ENCODE measurements at regions not wholly inside any gene's neighbourhood (a gene's known extent, or its start where the extent isn't known, plus 50 kb on each side); places are given as distances from the start of the nearest gene placed in this dataset.
"Not testable (repeated sequence)": the region's sequence is repeated elsewhere in the genome, so short reads cannot be mapped to it uniquely, and the experiment has no call there.

DNA sequence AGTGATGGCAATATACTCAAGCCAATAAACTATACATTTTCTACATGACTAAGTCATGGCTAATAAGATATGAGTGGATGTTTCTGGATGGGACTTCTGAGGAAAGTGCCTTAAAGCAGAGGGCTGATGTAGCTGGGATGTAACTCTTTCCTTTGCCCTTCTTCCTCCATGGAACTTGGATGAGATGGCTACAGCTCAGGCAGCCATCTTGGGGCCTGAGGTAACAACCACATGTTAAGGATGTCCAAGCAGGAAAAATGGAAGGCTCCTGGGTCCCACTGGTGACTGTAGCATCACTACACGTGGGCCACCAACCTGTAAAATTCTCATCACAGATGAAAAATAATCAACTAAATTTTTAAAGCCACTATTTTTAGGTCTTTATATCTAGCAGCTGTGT is 54.4 kb upstream of the GRIP1 start:
- DNase-seq: no peak

DNA sequence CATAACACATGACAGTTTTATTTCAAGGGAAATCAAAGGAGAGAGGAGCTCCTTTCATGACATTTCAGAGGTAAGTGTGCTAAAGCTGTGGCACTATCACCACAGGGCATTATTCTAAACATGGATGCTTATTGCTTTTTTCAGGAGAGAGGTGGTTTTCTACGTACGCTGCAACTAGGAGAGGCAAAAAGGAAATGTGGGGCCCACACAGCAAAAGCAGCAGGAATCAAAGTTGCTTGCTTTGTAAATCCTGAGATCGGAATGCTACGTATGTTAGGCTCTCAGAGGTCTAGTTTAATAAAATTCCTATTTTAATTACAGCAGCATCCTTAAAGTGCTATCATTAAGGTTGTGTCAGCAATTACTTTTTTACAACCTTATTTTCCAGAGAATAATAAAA is 55.0 kb upstream of the GRIP1 start:
- DNase-seq: no peak

DNA sequence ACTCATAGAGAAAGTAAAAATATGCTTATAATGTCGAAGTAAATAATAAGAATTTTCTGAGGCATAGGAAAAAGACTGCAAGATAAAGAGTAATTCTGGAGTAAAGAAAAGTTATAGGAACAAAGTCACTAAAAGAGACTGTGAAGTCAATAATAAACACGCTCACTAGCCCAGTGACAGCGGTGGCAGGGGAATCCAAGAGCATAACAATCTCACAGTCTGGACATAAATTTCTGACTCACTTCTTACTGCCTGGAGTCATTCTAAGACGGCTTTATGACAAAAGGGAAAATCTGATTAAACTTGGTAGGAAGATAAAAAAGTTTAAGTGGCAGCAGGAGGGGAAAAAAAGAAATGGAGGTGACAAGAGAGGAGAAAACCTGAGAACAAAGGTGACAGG is 56.4 kb upstream of the GRIP1 start:
- DNase-seq: no peak

DNA sequence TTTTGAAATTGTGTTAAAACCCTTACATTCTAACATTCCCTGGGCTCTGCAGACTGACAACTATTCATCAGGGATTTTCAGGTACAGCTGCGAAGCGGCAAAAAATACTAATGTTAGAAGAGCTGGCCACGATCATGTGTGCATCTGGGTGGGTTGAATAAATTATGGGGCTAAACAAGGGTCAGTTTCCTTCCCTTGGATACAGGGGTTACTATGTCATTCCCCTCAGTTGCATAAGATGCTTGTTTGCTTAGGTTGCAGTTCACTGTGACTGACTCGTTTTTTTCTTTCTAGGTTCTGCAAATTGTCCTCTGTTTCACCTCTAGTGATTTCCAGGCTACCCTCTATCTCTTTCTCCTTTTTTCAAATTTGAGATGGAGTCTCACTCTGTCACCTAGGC is 58.1 kb upstream of the GRIP1 start:
- DNase-seq: no peak

DNA sequence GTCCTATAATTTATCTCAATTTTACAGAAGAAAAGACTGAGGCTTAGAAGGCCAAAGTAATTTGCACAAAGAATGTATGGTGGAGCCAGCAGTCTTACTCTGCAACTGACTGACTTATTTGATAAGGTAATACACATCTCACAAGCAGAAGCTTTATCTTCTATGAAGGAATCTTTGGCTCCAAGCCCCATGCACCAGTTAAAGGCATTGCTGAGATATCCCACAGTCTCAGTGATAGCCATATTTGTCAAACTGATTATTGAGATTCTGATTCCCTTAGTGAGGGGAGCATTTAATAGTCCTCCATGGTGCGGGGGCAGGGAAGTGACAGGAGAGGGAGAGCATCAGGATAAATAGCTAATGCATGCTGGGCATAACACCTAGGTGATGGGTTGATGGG is 60.4 kb upstream of the GRIP1 start:
- no peak for DNase-seq

DNA sequence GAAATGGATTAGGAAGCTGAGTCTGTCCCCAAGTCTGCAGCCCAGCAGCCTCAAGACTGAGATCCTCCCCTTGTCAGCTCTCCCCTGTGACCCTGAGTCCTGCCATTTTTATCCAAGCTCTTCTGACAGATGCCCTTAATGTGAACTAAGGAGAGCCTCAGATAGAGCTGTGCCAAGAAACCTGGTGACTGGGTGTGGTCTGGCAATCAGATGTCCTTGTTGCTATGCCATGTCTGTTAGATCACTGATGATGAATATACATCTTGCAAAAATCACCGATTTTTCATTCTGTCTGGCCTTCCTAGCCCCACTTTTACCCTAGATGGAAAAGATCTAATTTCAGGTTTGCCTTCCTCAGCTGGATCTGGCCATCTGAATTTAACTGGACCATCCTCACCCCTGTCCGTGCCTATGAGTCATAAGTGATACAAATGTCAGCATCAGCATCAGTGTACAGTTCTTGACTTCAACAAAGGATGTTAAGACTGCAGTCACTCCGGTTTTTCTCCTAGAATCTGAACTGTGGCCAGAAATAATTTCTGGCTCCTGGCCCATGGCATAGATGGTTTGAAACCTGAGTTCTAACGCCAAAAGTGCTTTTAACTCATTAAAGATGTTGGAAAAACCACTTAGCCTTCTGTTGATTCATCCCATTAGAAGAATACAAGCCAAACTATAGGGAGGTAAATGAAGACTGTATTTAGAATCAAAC is 61.2 kb upstream of the GRIP1 start:
- no peak for DNase-seq

DNA sequence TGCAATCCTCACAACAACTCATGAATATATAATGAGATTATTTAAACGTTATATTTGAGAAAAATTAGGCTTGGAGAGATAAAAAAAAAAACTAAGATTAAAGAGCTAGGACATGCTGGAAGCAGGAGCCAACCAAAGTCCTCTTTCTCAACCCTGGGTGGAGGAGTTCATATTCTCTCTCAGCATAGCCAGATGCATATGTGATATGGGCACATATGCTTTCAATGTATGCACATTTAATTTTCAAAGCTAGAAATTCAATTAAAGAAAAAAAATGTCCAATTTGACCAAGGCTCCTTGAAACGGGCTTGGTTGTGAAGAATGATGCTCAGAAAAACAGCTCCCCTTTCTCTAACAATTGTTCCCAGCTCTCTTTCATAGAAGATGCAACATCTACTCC is 61.9 kb upstream of the GRIP1 start:
- DNase-seq: no peak

DNA sequence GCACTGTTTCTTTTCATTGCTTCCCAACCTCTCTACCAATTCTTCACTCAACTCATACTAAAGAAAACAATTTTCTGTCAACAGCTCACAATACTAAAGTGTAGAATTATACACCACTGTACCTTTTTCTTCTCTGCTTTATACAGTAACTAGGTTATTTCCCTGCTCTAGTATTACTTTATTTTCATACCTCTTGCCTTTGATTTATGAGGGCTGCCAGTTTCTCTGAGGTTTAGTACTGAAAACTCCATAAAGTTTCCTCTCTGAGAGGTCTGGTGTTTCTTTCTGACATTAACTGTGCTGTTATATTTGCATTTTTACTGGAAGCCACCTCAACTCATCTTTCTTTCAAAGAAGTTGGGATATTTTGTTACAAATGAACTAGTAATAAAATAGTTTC is 63.0 kb upstream of the GRIP1 start:
- DNase-seq: no peak

DNA sequence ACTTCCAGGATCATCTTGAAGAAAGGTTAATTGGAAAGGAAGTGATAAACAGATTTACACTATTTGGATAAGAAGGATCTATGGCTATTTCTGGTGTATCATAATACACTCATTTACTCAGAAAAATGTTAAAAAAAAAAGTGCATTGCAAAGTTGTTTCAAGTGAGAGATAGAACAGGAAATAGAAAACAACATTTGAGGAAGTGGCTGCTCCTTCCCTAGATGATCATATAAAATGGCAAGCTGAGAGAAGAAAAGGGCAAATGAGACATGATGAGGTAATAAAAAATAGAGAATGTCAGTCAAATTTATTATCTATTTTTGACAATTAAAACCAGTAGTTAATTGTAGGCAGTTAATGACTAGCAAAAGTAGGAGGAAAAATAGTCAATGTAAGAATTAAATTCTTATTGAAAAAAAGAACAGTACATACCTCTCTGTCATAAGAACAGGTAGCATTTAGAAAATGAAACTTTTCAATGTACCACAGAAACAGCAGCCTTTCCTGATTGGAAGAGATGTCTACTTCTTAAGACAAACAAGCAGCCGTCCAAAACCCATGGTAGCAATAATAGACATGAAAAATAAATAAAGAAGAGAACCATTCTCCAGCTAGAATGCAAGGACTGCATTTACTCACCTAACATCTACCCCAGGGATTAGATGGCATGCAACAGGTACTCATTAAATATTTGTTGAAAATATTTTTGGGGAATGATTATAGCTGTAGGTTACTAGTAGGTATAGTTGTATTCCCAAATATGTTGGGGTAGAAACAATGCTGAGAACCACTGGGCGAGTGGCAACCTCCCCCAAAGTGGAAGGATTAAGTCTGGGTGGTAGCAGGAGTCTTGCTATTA is 63.9 kb upstream of the GRIP1 start:
- DNase-seq: peak; percentile 34

DNA sequence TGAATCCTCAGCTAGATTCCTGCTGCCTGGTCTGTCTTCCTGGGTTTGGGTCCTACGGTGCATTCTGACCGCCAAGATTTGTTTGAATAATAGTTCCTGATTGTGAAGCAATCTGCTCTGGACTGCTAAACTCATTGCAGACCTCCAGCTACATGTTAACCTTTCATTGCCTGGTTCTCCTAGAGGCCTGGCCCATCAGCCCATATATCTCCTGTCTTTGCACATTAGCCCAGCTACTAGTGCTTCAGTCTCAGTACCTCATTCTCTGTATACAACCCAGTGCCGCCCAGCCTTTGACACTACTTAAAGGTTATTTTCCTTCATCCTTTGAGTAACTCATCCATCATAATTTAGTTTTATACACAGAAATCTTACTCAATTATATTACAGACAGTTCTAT is 65.6 kb upstream of the GRIP1 start:
- no peak for DNase-seq

DNA sequence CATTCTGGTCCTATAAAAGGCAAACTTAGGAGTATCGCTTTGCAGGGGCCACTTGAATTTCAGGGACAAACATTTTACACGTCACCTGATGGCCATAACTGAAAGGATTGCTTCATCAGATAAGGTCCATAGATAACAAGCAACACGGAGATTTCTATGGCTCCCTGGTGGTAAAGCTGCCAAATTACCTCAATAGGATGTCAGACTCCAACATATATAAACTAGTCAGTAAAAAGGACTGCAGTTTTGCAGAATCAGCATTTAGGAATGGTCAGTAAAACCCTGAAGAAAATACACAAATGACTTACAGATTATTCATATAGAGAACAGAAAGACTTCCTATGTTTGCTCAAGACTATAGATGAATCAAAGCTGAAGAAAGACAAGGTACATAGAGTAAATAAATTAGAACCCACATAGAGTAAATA is 66.1 kb upstream of the GRIP1 start:
- no peak for DNase-seq

DNA sequence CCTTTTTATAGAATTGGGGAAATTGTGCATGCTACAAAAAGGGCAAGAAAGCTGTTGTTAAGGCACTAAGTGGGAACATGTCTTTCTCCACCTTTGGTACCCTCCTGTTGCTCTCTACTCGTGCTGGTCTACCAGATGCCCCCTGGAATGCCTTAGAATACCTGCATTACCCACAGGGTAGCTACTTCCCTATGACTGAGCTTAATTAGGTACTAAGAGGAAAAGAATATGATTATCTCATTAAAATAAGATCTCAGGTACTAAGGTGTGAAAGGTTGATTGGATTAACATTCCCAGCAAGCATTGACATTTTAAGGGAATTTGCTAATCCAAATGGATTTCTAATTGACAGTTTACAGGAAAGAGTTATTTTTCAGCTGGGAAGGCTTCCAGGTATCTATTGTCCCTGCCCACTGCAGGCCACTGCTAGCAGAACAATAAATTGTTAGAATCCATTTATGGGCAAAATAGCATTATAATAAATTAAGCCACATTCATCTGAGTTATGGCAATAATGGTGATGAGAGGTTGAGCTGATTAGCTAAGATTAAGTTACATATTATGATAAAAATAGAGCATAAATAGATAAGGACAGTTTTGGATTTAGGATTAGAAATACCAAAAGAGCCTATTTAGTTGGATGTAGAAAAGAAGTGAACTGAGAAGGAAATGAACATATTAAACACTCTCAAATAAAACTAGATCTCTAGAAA is 67.8 kb upstream of the GRIP1 start:
- DNase-seq: no peak

DNA sequence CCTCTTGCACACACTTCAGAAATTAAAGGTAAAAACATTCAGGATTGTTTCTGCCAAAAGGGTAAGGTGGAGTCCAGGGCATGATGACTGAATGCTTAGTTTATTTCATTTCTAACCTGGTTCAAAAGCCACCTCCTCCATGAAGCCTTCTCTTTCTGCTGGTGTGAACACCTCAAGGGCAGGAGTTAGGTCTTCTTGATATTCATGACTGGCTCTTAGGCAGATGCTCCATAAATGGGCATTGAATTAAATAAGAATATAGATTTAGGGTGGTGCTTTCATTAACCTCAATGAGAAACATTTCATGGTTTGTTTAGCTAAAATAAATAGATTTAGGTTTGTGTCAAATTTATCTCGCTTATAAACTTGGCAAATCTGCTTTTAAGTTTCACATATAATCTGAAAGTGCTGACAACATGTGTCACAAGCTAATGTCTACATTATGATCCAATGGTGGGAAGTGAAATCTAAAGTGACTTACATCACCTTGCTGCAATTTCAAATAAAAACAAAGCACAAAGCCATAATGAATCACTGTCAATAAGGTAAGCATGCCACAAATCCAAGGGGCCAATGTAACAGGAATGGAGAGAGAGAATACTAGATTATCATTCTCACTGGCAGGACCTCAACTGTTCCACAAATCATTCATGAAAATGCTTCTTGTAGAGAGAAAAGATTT is 72.7 kb upstream of the GRIP1 start:
- peak; percentile 52 for DNase-seq

DNA sequence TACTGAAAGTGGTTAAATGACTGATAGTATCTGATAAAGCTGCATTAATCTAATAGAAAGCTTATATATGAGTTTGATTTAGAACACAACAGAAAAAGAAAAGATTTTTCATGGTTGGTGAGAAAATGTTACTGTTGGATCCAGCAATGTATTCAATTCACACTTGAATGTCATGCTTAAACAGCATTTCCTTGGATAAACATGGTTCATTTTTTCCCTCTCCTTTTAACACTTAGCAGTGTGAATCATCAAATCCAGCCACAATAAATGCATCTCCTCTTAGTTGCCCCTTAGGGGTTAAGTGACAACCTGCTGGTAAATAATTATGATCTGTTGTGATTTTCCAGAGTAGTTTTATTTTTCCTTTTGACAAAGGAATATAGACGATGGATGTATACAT is 74.9 kb upstream of the GRIP1 start:
- no peak for DNase-seq

DNA sequence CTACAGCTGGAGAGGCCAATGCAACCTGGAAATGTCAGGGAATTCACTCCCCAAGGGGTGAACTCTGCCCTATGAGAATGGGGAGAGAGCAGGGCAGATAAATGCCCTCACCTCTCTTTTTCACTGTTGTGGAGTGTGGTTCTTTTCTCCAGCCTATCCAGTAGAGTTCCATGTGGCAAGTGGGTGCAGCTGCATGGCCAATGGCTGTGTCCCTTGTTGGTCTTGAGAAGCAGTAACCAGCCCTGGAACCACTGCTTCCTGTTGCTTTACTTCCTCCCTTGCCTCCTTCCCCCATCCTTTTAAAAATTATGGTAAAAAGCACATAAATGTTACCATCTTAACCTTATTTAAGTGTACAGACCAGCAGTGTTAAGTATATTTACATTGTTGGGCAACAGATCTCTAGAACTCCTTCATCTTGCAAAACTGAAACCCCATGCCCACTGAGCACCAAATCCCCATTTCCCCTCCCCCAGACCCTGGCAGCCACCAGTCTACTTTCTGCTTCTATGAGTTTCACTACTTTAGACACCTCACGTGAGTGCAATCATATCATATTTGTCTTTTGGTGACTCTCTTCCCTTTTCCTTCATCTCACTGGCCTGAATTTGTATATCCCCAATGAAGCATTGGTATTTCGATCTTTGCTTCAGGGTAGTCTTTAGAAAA is 77.0 kb upstream of the GRIP1 start:
- no peak for DNase-seq

DNA sequence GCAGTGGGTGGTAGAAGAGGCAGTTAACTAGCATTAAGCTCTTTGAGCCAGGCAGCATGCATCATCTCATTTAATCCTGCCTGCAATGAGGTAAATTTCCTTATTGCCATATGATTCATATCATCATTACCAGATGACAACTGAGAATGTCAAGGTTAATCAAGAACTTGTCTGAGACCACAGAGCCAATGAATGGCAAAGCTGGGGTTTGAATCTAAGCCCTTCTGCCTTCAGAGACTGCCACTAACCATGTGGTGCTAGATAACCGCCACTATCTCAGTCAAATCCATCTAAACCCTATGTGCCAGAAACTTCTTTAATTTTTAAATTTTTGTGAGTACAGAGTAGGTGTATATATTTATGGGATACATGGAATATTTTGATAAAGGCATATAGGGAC is 77.8 kb upstream of the GRIP1 start:
- no peak for DNase-seq

DNA sequence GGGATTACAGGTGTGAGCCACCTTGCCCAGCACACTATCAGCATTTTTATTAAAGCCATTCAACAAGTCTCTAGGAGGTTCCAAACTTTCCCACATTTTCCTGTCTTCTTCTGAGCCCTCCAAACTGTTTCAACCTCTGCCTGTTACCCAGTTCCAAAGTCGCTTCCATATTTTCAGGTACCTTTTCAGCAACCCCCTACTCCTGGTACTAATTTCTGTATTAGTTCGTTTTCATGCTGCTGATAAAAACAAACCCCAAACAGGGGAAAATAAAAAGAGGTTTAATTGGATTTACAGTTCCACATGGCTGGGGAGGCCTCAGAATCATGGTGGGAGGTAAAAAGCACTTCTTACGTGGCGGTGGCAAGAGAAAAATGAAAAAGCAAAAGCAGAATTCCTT is 81.2 kb upstream of the GRIP1 start:
- not testable (repeated sequence) for DNase-seq

DNA sequence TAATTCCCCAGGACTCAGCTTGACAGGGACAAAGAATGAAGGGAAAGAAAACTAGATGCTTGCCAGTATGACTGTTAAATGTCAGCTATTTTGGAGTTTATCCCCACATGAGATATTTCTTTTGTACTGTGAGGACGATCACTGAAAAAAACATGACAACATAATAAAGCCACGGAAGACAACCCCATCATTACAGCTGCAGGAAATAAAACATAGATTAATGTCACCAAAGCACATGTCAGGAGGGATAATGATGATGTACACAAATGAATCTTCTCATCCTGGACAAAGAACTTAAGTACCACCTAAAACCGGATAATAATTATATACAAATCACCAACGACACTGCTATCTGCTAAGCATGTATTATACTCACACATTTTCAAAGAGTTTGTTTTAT is 84.6 kb upstream of the GRIP1 start:
- DNase-seq: no peak

DNA sequence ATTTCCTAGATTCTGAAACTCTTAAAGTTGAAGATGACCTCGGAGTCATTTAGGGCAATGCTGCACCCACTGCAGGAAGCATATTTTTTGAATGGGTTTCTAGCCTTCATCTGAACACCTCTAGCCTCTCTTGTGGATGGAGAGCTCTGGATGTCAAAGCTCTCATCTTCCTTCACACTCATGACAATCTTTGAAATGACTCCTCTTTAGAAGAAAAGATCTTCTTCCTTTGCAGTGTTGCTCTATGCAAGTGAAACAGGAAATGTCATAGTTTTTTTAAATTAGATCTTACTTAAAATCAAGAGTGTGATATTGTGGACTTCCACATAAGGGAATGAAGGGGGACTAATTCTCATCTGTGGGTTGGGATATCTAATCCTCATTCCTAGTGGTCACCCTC is 86.3 kb upstream of the GRIP1 start:
- DNase-seq: no peak

DNA sequence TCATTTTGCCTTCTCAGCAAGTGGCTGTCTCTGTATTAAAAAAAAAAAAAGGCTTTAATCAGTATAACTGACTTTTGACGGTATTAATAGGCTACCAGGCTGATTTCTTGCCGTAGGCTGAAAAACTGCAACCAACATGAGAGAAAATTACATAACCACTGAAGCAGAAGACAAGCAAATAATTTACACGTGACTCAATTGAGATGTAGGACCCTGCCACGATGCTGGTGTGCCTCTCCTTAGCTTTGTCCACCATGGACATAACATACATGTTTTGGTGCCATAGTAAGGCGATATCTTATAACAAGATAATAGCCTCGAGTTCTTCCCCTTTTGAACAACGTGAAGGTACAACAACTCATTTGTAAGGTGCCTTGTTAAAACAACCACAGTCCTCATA is 88.7 kb upstream of the GRIP1 start:
- no peak for DNase-seq

DNA sequence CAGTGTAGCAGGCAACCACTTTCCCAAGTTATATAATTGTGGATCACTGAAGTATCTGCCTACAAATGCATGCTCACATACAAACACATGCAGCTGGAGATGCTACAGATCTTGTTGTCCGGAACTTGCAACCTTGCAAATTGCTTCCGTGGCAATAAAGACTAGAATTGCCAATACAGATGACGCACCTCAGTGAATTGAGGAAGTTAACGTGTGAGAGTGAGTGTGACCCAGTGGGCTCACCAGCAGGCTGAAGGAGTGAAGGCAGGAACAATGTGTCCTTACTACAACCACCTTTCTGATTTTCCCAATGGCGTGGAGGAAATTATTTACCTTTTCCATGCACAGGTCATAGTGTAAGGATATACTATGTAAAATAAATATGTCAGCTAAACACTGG is 89.4 kb upstream of the GRIP1 start:
- no peak for DNase-seq

DNA sequence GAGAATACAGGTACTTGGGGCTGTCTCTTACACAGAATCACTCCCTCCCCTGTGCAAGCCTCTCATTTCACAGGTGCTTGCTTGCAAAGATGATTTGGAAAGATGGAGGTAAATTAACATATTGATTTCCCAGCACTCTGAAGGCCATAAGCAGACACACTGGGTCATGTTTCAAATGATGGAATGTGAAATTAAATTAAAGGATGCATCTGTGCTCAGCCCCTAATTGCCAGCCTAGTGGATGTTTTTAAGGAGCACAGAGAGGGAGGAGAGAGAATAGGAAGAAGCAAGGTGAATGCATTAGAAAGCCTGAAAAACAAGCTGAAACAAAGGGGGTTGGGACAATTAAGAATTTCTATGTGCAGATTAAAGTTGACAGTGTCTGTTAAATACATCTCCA is 96.1 kb upstream of the GRIP1 start:
- no peak for DNase-seq

DNA sequence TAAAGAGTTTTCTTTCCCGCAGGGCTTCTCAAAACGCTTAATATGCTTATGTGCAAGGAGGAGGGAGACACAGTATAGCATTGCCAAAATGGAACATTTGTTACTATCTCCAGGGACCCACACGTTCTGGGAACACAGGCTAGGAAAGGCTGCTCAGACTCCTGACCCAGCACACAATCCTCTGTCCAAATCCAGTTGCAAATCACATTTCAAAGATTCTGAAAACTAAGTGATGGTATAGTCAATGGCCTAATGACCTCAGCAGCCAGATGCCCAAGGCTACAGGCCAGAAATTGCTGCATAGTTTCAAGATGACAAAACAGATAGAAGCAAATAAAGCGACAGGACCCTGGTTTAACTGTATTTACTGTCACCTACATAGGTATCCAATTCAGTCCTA is 97.0 kb upstream of the GRIP1 start:
- no peak for DNase-seq
